Keratinocyte (primary cell): ENCODE measurements at regions not wholly inside any gene's neighbourhood (a gene's known extent, or its start where the extent isn't known, plus 50 kb on each side); places are given as distances from the start of the nearest gene placed in this dataset.

ENCODE experiments used
- DNase-seq: peaks from one replicate; pipeline ENCODE4 v3.0.0-alpha.2; 2011; ENCODE audit warnings: low read depth, missing footprints, low spot score
- FAIRE-seq: peaks from 2 replicates; lab custom pipeline; 2011; peaks lifted over from hg19 to GRCh38; lab: Jason Lieb, UNC
- H2AFZ ChIP-seq: 2 replicates; pipeline ENCODE4 v1.6.0; 2012; ENCODE audit warnings: low read length, control low read depth, inconsistent platforms; ENCODE audit not compliant: control insufficient read depth
- H3K27ac ChIP-seq: 2 replicates; pipeline ENCODE4 v1.5.1; 2011; ENCODE audit warnings: low read length; ENCODE audit not compliant: control insufficient read depth, insufficient read depth
- H3K27me3 ChIP-seq: 3 replicates; pipeline ENCODE4 v1.6.0; 2011; ENCODE audit warnings: low read length; ENCODE audit not compliant: control insufficient read depth, insufficient read depth; ENCODE audit errors: extremely low read depth
- H3K36me3 ChIP-seq, 2 experiments: 2 replicates in 1 of 2; 3 replicates in 1 of 2; pipeline ENCODE4 v1.5.1; 2011; ENCODE audit warnings: low read length in 2 of 2, mild to moderate bottlenecking in 1 of 2; ENCODE audit not compliant: control insufficient read depth in 2 of 2, insufficient read depth in 2 of 2; ENCODE audit errors: extremely low read depth in 1 of 2
- H3K4me1 ChIP-seq: 3 replicates; pipeline ENCODE4 v1.5.1; 2011; ENCODE audit warnings: low read length; ENCODE audit not compliant: control insufficient read depth, insufficient read depth; ENCODE audit errors: extremely low read depth
- H3K4me2 ChIP-seq: 3 replicates; pipeline ENCODE4 v1.6.0; 2011; ENCODE audit warnings: low read depth, low read length; ENCODE audit not compliant: control insufficient read depth, insufficient read depth; ENCODE audit errors: extremely low read depth
- H3K4me3 ChIP-seq, 3 experiments: fragments of 200-600 bp in 1 of 3; sonication (generic) in 1 of 3; 2 replicates in 2 of 3; 3 replicates in 1 of 3; pipeline ENCODE4 v1.5.1; 2011 to 2016; ENCODE audit warnings: low read length in 3 of 3, mild to moderate bottlenecking in 3 of 3, control low read depth in 2 of 3, inconsistent platforms in 1 of 3, low read depth in 1 of 3, mixed read lengths in 1 of 3, mixed run types in 1 of 3, moderate library complexity in 1 of 3; ENCODE audit not compliant: control insufficient read depth in 2 of 3, insufficient read depth in 2 of 3; ENCODE audit errors: extremely low read depth in 1 of 3
- H3K79me2 ChIP-seq: 2 replicates; pipeline ENCODE4 v1.6.0; 2012; ENCODE audit warnings: low read length; ENCODE audit not compliant: control insufficient read depth, insufficient read depth
- H3K9ac ChIP-seq: 3 replicates; pipeline ENCODE4 v1.6.0; 2011; ENCODE audit warnings: low read length; ENCODE audit not compliant: control insufficient read depth, insufficient read depth; ENCODE audit errors: extremely low read depth
- H3K9me1 ChIP-seq: 3 replicates; pipeline ENCODE4 v1.6.0; 2011; ENCODE audit warnings: low read length; ENCODE audit not compliant: control insufficient read depth, insufficient read depth; ENCODE audit errors: extremely low read depth
- H3K9me3 ChIP-seq: 2 replicates; pipeline ENCODE4 v1.5.1; 2012; ENCODE audit warnings: low read depth, low read length; ENCODE audit not compliant: control insufficient read depth
- H4K20me1 ChIP-seq: 3 replicates; pipeline ENCODE4 v1.6.0; 2011; ENCODE audit warnings: low read length; ENCODE audit not compliant: control insufficient read depth, insufficient read depth; ENCODE audit errors: extremely low read depth
- EZH2 ChIP-seq: IDR thresholded peaks from one replicate; pipeline ENCODE4 v1.6.1; 2012; ENCODE audit warnings: inconsistent platforms, mild to moderate bottlenecking, low read length, moderate library complexity
- dilution Hi-C: fragments of 300-500 bp; cut with MboI; formaldehyde crosslinking; loops from one replicate; pipeline ENCODE4 v1.7.0; 2020; ENCODE audit warnings: low sequenced_read_pairs; ENCODE audit not compliant: extremely low pct_ligation_motif_present
- TF ChIP-seq, protein P1 (sequence below), 3 experiments: IDR thresholded peaks in 1 of 3; conservative IDR thresholded peaks in 1 of 3; optimal IDR thresholded peaks in 1 of 3; 2 replicates in 2 of 3; 3 replicates in 1 of 3; pipeline versions ENCODE3 to v1.5.1; 2011; ENCODE audit warnings: low read length in 3 of 3, mild to moderate bottlenecking in 3 of 3, moderate library complexity in 2 of 3, control low read depth in 1 of 3, inconsistent platforms in 1 of 3; ENCODE audit not compliant: insufficient read depth in 2 of 3; ENCODE audit errors: extremely low read depth in 1 of 3

DNA sequence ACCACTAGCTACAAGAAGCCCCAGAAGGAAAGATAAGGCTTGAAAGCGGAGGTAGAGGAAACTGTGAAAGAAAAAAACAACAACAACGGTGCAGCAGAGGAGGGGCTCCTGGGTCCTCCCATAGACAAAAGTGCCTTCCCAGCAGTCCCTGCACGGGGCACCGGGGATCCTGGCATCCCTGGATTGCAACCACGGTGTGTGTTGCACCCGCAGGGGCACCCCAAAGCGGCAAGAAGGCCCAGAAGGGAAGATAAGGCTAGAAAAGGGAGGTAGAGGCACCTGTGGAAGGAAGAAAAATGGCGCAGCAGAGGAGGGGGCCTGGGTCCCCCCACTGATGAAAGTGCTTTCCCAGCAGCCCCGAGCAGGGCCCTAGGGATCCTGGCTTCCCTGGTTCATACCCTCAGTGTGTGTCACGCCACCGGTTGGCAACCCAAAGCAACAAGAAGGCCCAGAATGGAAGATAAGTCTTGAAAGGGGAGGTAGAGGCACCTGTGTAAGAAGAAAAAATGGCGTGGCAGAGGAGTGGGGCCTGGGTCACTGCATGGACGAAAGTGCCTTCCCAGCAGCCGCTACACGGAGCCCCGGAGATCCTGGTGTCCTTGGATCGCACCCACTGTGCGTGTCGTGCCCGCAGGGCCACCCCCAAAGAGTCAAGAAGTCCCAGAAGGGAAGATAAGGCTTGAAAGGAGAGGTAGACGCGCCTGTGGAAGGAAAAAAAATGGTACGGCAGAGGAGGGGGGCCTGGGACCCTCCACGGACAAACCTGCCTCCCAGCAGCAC lies 281.0 kb downstream of the ALG10 start:
- Histone ChIP-seq H3K9ac (no peak overlapping the region), H3K4me3 (no peak overlapping the region), H3K27ac (no peak overlapping the region), H3K4me1 (no peaks in the 10 kb centered on the region), H3K36me3 (no peaks in the 10 kb centered on the region), H2AFZ (no peak overlapping the region), H3K4me2 (no peak overlapping the region), H3K9me3 (peaks cover 20% of the 10 kb centered on the region), H3K9me1 (no peaks in the 10 kb centered on the region), H3K27me3 (no peaks in the 10 kb centered on the region), H4K20me1 (no peaks in the 10 kb centered on the region), H3K79me2 (no peaks in the 10 kb centered on the region)
- dilution Hi-C loops = no loop called here
- FAIRE-seq (no peak), DNase-seq (no peak)
- no peak for TF ChIP-seq EZH2
- TF ChIP-seq, protein P1, sequence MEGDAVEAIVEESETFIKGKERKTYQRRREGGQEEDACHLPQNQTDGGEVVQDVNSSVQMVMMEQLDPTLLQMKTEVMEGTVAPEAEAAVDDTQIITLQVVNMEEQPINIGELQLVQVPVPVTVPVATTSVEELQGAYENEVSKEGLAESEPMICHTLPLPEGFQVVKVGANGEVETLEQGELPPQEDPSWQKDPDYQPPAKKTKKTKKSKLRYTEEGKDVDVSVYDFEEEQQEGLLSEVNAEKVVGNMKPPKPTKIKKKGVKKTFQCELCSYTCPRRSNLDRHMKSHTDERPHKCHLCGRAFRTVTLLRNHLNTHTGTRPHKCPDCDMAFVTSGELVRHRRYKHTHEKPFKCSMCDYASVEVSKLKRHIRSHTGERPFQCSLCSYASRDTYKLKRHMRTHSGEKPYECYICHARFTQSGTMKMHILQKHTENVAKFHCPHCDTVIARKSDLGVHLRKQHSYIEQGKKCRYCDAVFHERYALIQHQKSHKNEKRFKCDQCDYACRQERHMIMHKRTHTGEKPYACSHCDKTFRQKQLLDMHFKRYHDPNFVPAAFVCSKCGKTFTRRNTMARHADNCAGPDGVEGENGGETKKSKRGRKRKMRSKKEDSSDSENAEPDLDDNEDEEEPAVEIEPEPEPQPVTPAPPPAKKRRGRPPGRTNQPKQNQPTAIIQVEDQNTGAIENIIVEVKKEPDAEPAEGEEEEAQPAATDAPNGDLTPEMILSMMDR (optimal IDR thresholded peaks at IDR 0.05 in 1 of 3, IDR thresholded peaks at IDR 0.05 in 1 of 3, conservative IDR thresholded peaks at IDR 0.05 in 1 of 3; ENCODE audit: extremely low read depth in 1 of 3, insufficient read depth in 2 of 3, low read length in 3 of 3) = no peak

DNA sequence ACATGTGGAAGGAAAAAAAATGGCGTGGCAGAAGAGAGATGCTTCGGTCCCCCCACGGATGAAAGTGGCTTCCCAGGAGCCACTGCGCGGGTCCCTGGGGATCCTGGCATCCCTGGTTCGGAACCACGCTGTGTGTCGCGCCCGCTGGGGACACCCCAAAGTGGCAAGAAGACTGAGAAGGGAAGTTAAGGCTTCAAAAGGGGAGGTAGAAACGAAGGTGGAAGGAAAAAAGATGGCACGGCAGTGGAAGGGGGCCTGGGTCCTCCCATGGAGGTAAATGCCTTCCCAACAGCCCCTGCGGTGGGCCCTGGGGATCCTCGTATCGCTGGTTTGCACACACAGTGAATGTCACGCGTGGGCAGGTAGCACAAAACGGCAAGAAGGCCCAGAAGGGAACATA lies 281.7 kb downstream of the ALG10 start:
- Histone ChIP-seq H3K79me2 (no peaks in the 10 kb centered on the region), H3K36me3 (no peaks in the 10 kb centered on the region), H3K4me2 (no peak overlapping the region), H4K20me1 (no peaks in the 10 kb centered on the region), H3K27me3 (no peaks in the 10 kb centered on the region), H3K4me3 (no peak overlapping the region), H3K27ac (no peak overlapping the region), H3K9me1 (no peaks in the 10 kb centered on the region), H3K9me3 (peaks cover 20% of the 10 kb centered on the region), H3K4me1 (no peaks in the 10 kb centered on the region), H3K9ac (no peak overlapping the region), H2AFZ (no peak overlapping the region)
- TF ChIP-seq, protein P1 (optimal IDR thresholded peaks at IDR 0.05 in 1 of 3, IDR thresholded peaks at IDR 0.05 in 1 of 3, conservative IDR thresholded peaks at IDR 0.05 in 1 of 3; ENCODE audit: extremely low read depth in 1 of 3, insufficient read depth in 2 of 3, low read length in 3 of 3) = no peak
- FAIRE-seq (no peak), DNase-seq (no peak)
- dilution Hi-C loops = no loop called here
